ENCODE measurements at regions not wholly inside any gene's neighbourhood (a gene's known extent, or its start where the extent isn't known, plus 50 kb on each side); places are given as distances from the start of the nearest gene placed in this dataset.

GRCh38 chr4:34269613-34270012 lies 1974.7 kb downstream of the ARAP2 start:
- H3K27ac ChIP-seq (ENCODE audit: low read length): no peak overlapping the region

GRCh38 chr4:34271479-34272355 lies 1972.6 kb downstream of the ARAP2 start:
- no peak overlapping the region for H3K27ac ChIP-seq (ENCODE audit: low read length)
- no peaks in the 10 kb centered on the region for H3K27me3 ChIP-seq (replicated peaks in 1 of 2; ENCODE audit: control insufficient read depth in 2 of 2, extremely low read depth in 1 of 2, insufficient read depth in 2 of 2, low read length in 1 of 2)
- WGBS (ENCODE audit: insufficient coverage): no CpG with 5 or more reads among the region's 5 CpGs
- no peak for ATAC-seq (replicated peaks in 1 of 4)
- H3K4me1 Mint-ChIP-seq: no peaks in the 10 kb centered on the region
- no peak overlapping the region for H3K27ac Mint-ChIP-seq
- H3K4me3 ChIP-seq (ENCODE audit: control insufficient read depth in 1 of 2, extremely low read depth in 1 of 2, low read length in 1 of 2): no peak overlapping the region
- CTCF ChIA-PET: no interaction called here
- POLR2A ChIA-PET: no interaction called here
- no peak overlapping the region for H3K4me3 Mint-ChIP-seq
- no peaks in the 10 kb centered on the region for H3K36me3 ChIP-seq (ENCODE audit: control insufficient read depth in 2 of 2, extremely low read depth in 1 of 2, insufficient read depth in 1 of 2, low read length in 1 of 2)
- no peak for DNase-seq
- no peaks in the 10 kb centered on the region for H3K36me3 Mint-ChIP-seq
- peaks cover 12 to 28% (median 22%) of the 10 kb centered on the region in 3 donors for H3K9me3 Mint-ChIP-seq
- no peaks in the 10 kb centered on the region for H3K4me1 ChIP-seq (ENCODE audit: control insufficient read depth in 1 of 2, extremely low read depth in 1 of 2, insufficient read depth in 2 of 2, low read length in 2 of 2)
- peaks cover 6% of the 10 kb centered on the region for H3K9me3 ChIP-seq
- no peaks in the 10 kb centered on the region for H3K27me3 Mint-ChIP-seq

More at GRCh38 chr4:34269613-34270012, 1974.7 kb downstream of the ARAP2 start:
- Histone ChIP-seq H3K36me3 (ENCODE audit: control insufficient read depth in 2 of 2, extremely low read depth in 1 of 2, insufficient read depth in 1 of 2, low read length in 1 of 2) (no peaks in the 10 kb centered on the region), H3K27me3 (replicated peaks in 1 of 2; ENCODE audit: control insufficient read depth in 2 of 2, extremely low read depth in 1 of 2, insufficient read depth in 2 of 2, low read length in 1 of 2) (no peaks in the 10 kb centered on the region), H3K9me3 (peaks cover 4% of the 10 kb centered on the region), H3K4me3 (ENCODE audit: control insufficient read depth in 1 of 2, extremely low read depth in 1 of 2, low read length in 1 of 2) (no peak overlapping the region), H3K4me1 (ENCODE audit: control insufficient read depth in 1 of 2, extremely low read depth in 1 of 2, insufficient read depth in 2 of 2, low read length in 2 of 2) (no peaks in the 10 kb centered on the region)
- CTCF ChIA-PET: no interaction called here
- no peaks in the 10 kb centered on the region for H3K4me1 Mint-ChIP-seq
- no peaks in the 10 kb centered on the region for H3K27me3 Mint-ChIP-seq
- H3K27ac Mint-ChIP-seq: no peak overlapping the region
- DNase-seq: no peak
- H3K9me3 Mint-ChIP-seq: peaks cover 15 to 36% (median 23%) of the 10 kb centered on the region in 3 donors
- POLR2A ChIA-PET: no interaction called here
- no CpG with 5 or more reads among the region's 1 CpG for WGBS (ENCODE audit: insufficient coverage)
- no peak for ATAC-seq (replicated peaks in 1 of 4)
- H3K4me3 Mint-ChIP-seq: no peak overlapping the region
- no peaks in the 10 kb centered on the region for H3K36me3 Mint-ChIP-seq

GRCh38 chr4:34279011-34279410 lies 1965.3 kb downstream of the ARAP2 start:
- Histone ChIP-seq H3K9me3 (peaks cover 4% of the 10 kb centered on the region), H3K27me3 (replicated peaks in 1 of 2; ENCODE audit: control insufficient read depth in 2 of 2, extremely low read depth in 1 of 2, insufficient read depth in 2 of 2, low read length in 1 of 2) (no peaks in the 10 kb centered on the region), H3K4me3 (ENCODE audit: control insufficient read depth in 1 of 2, extremely low read depth in 1 of 2, low read length in 1 of 2) (no peak overlapping the region), H3K36me3 (ENCODE audit: control insufficient read depth in 2 of 2, extremely low read depth in 1 of 2, insufficient read depth in 1 of 2, low read length in 1 of 2) (no peaks in the 10 kb centered on the region), H3K27ac (ENCODE audit: low read length) (no peak overlapping the region), H3K4me1 (ENCODE audit: control insufficient read depth in 1 of 2, extremely low read depth in 1 of 2, insufficient read depth in 2 of 2, low read length in 2 of 2) (no peaks in the 10 kb centered on the region)
- Mint-ChIP-seq H3K4me1 (no peaks in the 10 kb centered on the region), H3K27me3 (no peaks in the 10 kb centered on the region), H3K27ac (no peak overlapping the region), H3K36me3 (no peaks in the 10 kb centered on the region), H3K9me3 (peaks cover 6 to 20% (median 7%) of the 10 kb centered on the region in 3 donors), H3K4me3 (no peak overlapping the region)
- POLR2A ChIA-PET: no interaction called here
- no peak for ATAC-seq (replicated peaks in 1 of 4)
- no peak for DNase-seq
- CTCF ChIA-PET: no interaction called here

DNA sequence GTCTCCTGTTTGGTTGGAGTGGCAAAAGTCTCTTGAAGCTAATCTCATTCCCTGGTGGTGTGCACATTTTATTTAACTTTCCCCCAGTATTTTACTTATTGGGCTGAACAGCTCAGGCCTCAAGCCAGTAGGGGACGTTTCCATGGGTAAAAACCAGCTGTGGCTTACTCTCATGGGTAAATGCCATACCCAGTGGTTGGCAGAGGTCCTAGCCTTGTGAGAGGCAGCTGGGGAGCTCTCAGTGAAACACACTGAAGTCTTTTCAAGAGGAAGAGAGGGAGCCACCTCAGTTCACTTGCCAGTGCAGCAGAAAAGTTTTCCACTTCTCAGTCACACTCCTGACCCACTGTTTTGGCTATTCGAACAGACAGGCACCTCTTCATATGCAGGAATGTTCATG lies 1964.2 kb downstream of the ARAP2 start:
- no peak overlapping the region for H3K27ac ChIP-seq (ENCODE audit: low read length)
- H3K36me3 Mint-ChIP-seq: no peaks in the 10 kb centered on the region

DNA sequence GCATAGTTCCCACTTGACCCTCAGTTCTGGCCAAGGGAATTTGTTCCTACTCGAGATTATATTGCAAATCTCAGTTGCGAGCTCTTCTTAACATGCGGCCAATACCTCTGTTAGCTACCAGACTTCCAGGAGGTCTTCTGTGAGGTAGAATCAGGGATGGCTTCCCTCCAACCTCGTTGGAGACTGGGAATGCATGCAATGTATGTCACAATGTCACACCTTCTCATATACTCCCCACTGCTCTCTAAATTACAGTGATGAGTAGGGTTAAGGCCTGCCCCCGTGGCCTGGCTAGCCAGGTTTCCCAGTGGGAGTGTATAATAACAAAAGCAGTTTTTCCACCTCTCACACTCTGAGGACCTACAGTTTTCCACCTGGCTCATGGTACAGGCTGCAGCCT lies 1962.5 kb downstream of the ARAP2 start:
- Mint-ChIP-seq H3K9me3 (peaks cover 3 to 13% (median 7%) of the 10 kb centered on the region in 3 donors), H3K27ac (no peak overlapping the region), H3K4me3 (no peak overlapping the region), H3K4me1 (no peaks in the 10 kb centered on the region), H3K36me3 (no peaks in the 10 kb centered on the region), H3K27me3 (no peaks in the 10 kb centered on the region)
- H3K27ac ChIP-seq (ENCODE audit: low read length): no peak overlapping the region
- ChIA-PET POLR2A (interaction anchor here in 1 of 2 donors (0.7 kb wide), 1 partner anchor 462 kb away, joined by 3 read pairs; no protein-coding TSS in a partner anchor), CTCF (no interaction called here)
- no CpG with 5 or more reads among the region's 5 CpGs for WGBS (ENCODE audit: insufficient coverage)
- H3K4me1 ChIP-seq (ENCODE audit: control insufficient read depth in 1 of 2, extremely low read depth in 1 of 2, insufficient read depth in 2 of 2, low read length in 2 of 2): no peaks in the 10 kb centered on the region
- peaks cover 3% of the 10 kb centered on the region for H3K9me3 ChIP-seq
- no peaks in the 10 kb centered on the region for H3K36me3 ChIP-seq (ENCODE audit: control insufficient read depth in 2 of 2, extremely low read depth in 1 of 2, insufficient read depth in 1 of 2, low read length in 1 of 2)
- DNase-seq (no peak), ATAC-seq (replicated peaks in 1 of 4) (no peak)
- no peaks in the 10 kb centered on the region for H3K27me3 ChIP-seq (replicated peaks in 1 of 2; ENCODE audit: control insufficient read depth in 2 of 2, extremely low read depth in 1 of 2, insufficient read depth in 2 of 2, low read length in 1 of 2)
- H3K4me3 ChIP-seq (ENCODE audit: control insufficient read depth in 1 of 2, extremely low read depth in 1 of 2, low read length in 1 of 2): no peak overlapping the region

More for the DNA sequence above, 1964.2 kb downstream of the ARAP2 start:
- H3K9me3 Mint-ChIP-seq: peaks cover 3 to 17% (median 7%) of the 10 kb centered on the region in 3 donors
- no peak overlapping the region for H3K27ac Mint-ChIP-seq
- no peak overlapping the region for H3K4me3 Mint-ChIP-seq
- H3K4me1 ChIP-seq (ENCODE audit: control insufficient read depth in 1 of 2, extremely low read depth in 1 of 2, insufficient read depth in 2 of 2, low read length in 2 of 2): no peaks in the 10 kb centered on the region
- H3K27me3 ChIP-seq (replicated peaks in 1 of 2; ENCODE audit: control insufficient read depth in 2 of 2, extremely low read depth in 1 of 2, insufficient read depth in 2 of 2, low read length in 1 of 2): no peaks in the 10 kb centered on the region
- ATAC-seq (replicated peaks in 1 of 4) (no peak), DNase-seq (no peak)
- H3K36me3 ChIP-seq (ENCODE audit: control insufficient read depth in 2 of 2, extremely low read depth in 1 of 2, insufficient read depth in 1 of 2, low read length in 1 of 2): no peaks in the 10 kb centered on the region
- H3K4me1 Mint-ChIP-seq: no peaks in the 10 kb centered on the region
- no peaks in the 10 kb centered on the region for H3K27me3 Mint-ChIP-seq
- ChIA-PET CTCF (no interaction called here), POLR2A (no interaction called here)
- H3K4me3 ChIP-seq (ENCODE audit: control insufficient read depth in 1 of 2, extremely low read depth in 1 of 2, low read length in 1 of 2): no peak overlapping the region
- peaks cover 4% of the 10 kb centered on the region for H3K9me3 ChIP-seq
- WGBS (ENCODE audit: insufficient coverage): 40% methylated on average over 1 of the region's 2 CpGs

GRCh38 chr4:34289489-34289888 lies 1954.8 kb downstream of the ARAP2 start:
- Mint-ChIP-seq H3K27ac (no peak overlapping the region), H3K4me3 (no peak overlapping the region), H3K9me3 (peaks cover 3 to 10% (median 6%) of the 10 kb centered on the region in 3 donors), H3K27me3 (no peaks in the 10 kb centered on the region), H3K36me3 (no peaks in the 10 kb centered on the region), H3K4me1 (no peaks in the 10 kb centered on the region)
- no peaks in the 10 kb centered on the region for H3K36me3 ChIP-seq (ENCODE audit: control insufficient read depth in 2 of 2, extremely low read depth in 1 of 2, insufficient read depth in 1 of 2, low read length in 1 of 2)
- no peaks in the 10 kb centered on the region for H3K27me3 ChIP-seq (replicated peaks in 1 of 2; ENCODE audit: control insufficient read depth in 2 of 2, extremely low read depth in 1 of 2, insufficient read depth in 2 of 2, low read length in 1 of 2)
- no peaks in the 10 kb centered on the region for H3K9me3 ChIP-seq
- WGBS (ENCODE audit: insufficient coverage): no CpG with 5 or more reads among the region's 3 CpGs
- no peak overlapping the region for H3K27ac ChIP-seq (ENCODE audit: low read length)
- POLR2A ChIA-PET: no interaction called here
- H3K4me3 ChIP-seq (ENCODE audit: control insufficient read depth in 1 of 2, extremely low read depth in 1 of 2, low read length in 1 of 2): no peak overlapping the region
- CTCF ChIA-PET: no interaction called here
- DNase-seq (no peak), ATAC-seq (replicated peaks in 1 of 4) (no peak)
- H3K4me1 ChIP-seq (ENCODE audit: control insufficient read depth in 1 of 2, extremely low read depth in 1 of 2, insufficient read depth in 2 of 2, low read length in 2 of 2): no peaks in the 10 kb centered on the region
